IMR-90 (cell line): ENCODE measurements at regions not wholly inside any gene's neighbourhood (a gene's known extent, or its start where the extent isn't known, plus 50 kb on each side); places are given as distances from the start of the nearest gene placed in this dataset.

Experiments used
- FOS ChIP-seq: fragments of 150-350 bp; IDR thresholded peaks from 2 replicates; pipeline ENCODE4 v1.6.1; 2016; ENCODE audit warnings: low read depth, low read length
- POLR2A ChIP-seq: IDR thresholded peaks from 2 replicates; pipeline ENCODE4 v1.6.1; 2012; ENCODE audit warnings: mild to moderate bottlenecking, low read depth, low read length
- RCOR1 ChIP-seq: IDR thresholded peaks from 2 replicates; pipeline ENCODE4 v1.6.1; 2012; ENCODE audit warnings: mild to moderate bottlenecking, low read length, improper control_type of control experiment; ENCODE audit not compliant: insufficient replicate concordance
- RFX5 ChIP-seq: IDR thresholded peaks from 2 replicates; pipeline ENCODE4 v1.8.0; 2012; ENCODE audit warnings: low read depth, mild to moderate bottlenecking, low read length, moderate library complexity

GRCh38 chr12:73678335-73678734 is 859.3 kb upstream of the ATXN7L3B start:
- TF ChIP-seq FOS = no peak
- no peak for TF ChIP-seq POLR2A
- no peak for TF ChIP-seq RCOR1
- no peak for TF ChIP-seq RFX5
